CD4-positive, alpha-beta T cell (primary cell): ENCODE measurements at regions not wholly inside any gene's neighbourhood (a gene's known extent, or its start where the extent isn't known, plus 50 kb on each side); places are given as distances from the start of the nearest gene placed in this dataset.

ENCODE experiments used
- ATAC-seq: fragments of 200-7000 bp; cut with Tn5 transposase; one replicate; pipeline ENCODE4 v1.10.0; 2022; ENCODE audit warnings: mild to moderate bottlenecking; ENCODE audit not compliant: poor library complexity
- CTCF ChIA-PET: fragments of 350-600 bp; sonication (Branson Sonifier 250); formaldehyde crosslinking; loops from one replicate; lab custom pipeline; 2021; ENCODE audit warnings: antibody characterized with exemption, inconsistent platforms; lab: Charles Lee
- POLR2A ChIA-PET: fragments of 350-600 bp; sonication (Branson Sonifier 250); formaldehyde crosslinking; loops from one replicate; lab custom pipeline; 2021; ENCODE audit warnings: antibody characterized with exemption, inconsistent platforms; lab: Charles Lee
- DNase-seq, 14 experiments: peaks; one replicate each; pipeline ENCODE4 v3.0.0-alpha.2; 2013 to 2020; ENCODE audit warnings: mixed read lengths in 2 of 14
- H3K27ac ChIP-seq, 2 donors: one replicate each; pipeline versions ENCODE4 v1.5.1 to v1.7.0; 2013; ENCODE audit warnings: low read length in 2 of 2, low read depth in 1 of 2, mild to moderate bottlenecking in 1 of 2
- H3K27me3 ChIP-seq, 2 experiments: 1 replicate in 1 of 2; 2 replicates in 1 of 2; pipeline versions ENCODE4 v1.6.1 to v1.7.0; 2013; ENCODE audit warnings: low read length in 2 of 2, control low read depth in 1 of 2, mild to moderate bottlenecking in 1 of 2, moderate library complexity in 1 of 2; ENCODE audit not compliant: insufficient read depth in 2 of 2, control insufficient read depth in 1 of 2
- H3K36me3 ChIP-seq: one replicate; pipeline ENCODE4 v1.6.1; 2013; ENCODE audit warnings: low read length, control low read depth; ENCODE audit not compliant: insufficient read depth
- H3K4me1 ChIP-seq: one replicate; pipeline ENCODE4 v1.6.1; 2013; ENCODE audit warnings: low read length, control low read depth; ENCODE audit not compliant: insufficient read depth
- H3K4me3 ChIP-seq: one replicate; pipeline ENCODE4 v1.5.1; 2013; ENCODE audit warnings: mild to moderate bottlenecking, low read length, moderate library complexity
- H3K9me3 ChIP-seq, 2 experiments: 1 replicate in 1 of 2; 2 replicates in 1 of 2; pipeline versions ENCODE4 v1.6.1 to v1.7.0; 2013; ENCODE audit warnings: low read length in 2 of 2, mild to moderate bottlenecking in 2 of 2, control low read depth in 1 of 2, moderate library complexity in 1 of 2; ENCODE audit not compliant: control insufficient read depth in 1 of 2, insufficient read depth in 1 of 2
- H3K27ac Mint-ChIP-seq: one replicate; pipeline ENCODE4 v1.8.0; 2020; ENCODE audit warnings: mixed read lengths
- H3K27me3 Mint-ChIP-seq: one replicate; pipeline ENCODE4 v1.8.0; 2021; ENCODE audit warnings: mixed read lengths
- H3K36me3 Mint-ChIP-seq: one replicate; pipeline ENCODE4 v1.8.0; 2021; ENCODE audit warnings: low read depth, mixed read lengths
- H3K4me1 Mint-ChIP-seq: one replicate; pipeline ENCODE4 v1.8.0; 2021; ENCODE audit warnings: low read depth, mixed read lengths
- H3K4me3 Mint-ChIP-seq: one replicate; pipeline ENCODE4 v1.8.0; 2020; ENCODE audit warnings: mild to moderate bottlenecking, mixed read lengths
- H3K9me3 Mint-ChIP-seq: one replicate; pipeline ENCODE4 v1.8.0; 2020; ENCODE audit warnings: mixed read lengths
- CTCF ChIP-seq: fragments of 200-600 bp; IDR thresholded peaks from one replicate; pipeline ENCODE4 v1.8.0; 2022; ENCODE audit warnings: antibody characterized with exemption, mild to moderate bottlenecking
- intact Hi-C, 2 experiments: fragments of 100-400 bp; cut with DNase I in 1 of 2; cut with micrococcal nuclease in 1 of 2; formaldehyde crosslinking; loops; one replicate each; pipeline versions ENCODE4 v1.15.1 to v1.9.0; 2023 to 2025; cut with DNase I, micrococcal nuclease

- Histone ChIP-seq H3K4me1 (no peaks in the 10 kb centered on the region), H3K36me3 (no peaks in the 10 kb centered on the region), H3K27me3 (no peaks in the 10 kb centered on the region), H3K4me3 (no peak overlapping the region), H3K27ac (no peak overlapping the region), H3K9me3 (no peaks in the 10 kb centered on the region)
- no peaks in the 10 kb centered on the region for H3K9me3 Mint-ChIP-seq
- H3K4me3 Mint-ChIP-seq: no peak overlapping the region
- H3K36me3 Mint-ChIP-seq: no peaks in the 10 kb centered on the region
- no peak overlapping the region for H3K27ac Mint-ChIP-seq
- CTCF ChIA-PET: no interaction called here
- intact Hi-C loops: no loop called here
- POLR2A ChIA-PET: no interaction called here
- H3K27me3 Mint-ChIP-seq: no peaks in the 10 kb centered on the region
- DNase-seq (no peak), ATAC-seq (no peak)
- H3K4me1 Mint-ChIP-seq: no peaks in the 10 kb centered on the region
- no peak for TF ChIP-seq CTCF
Observed at GRCh38 chr1:219686171-219686570, 73.3 kb upstream of the ZC3H11B start.

- H3K36me3 Mint-ChIP-seq: no peaks in the 10 kb centered on the region
- ChIA-PET CTCF (no interaction called here), POLR2A (no interaction called here)
- Histone ChIP-seq H3K9me3 (no peaks in the 10 kb centered on the region), H3K4me1 (no peaks in the 10 kb centered on the region), H3K36me3 (no peaks in the 10 kb centered on the region), H3K27me3 (no peaks in the 10 kb centered on the region), H3K27ac (no peak overlapping the region), H3K4me3 (no peak overlapping the region)
- no peaks in the 10 kb centered on the region for H3K4me1 Mint-ChIP-seq
- no peak overlapping the region for H3K4me3 Mint-ChIP-seq
- H3K27ac Mint-ChIP-seq: no peak overlapping the region
- intact Hi-C loops: no loop called here
- ATAC-seq: no peak
- no peak for TF ChIP-seq CTCF
- DNase-seq: no peak
- H3K27me3 Mint-ChIP-seq: no peaks in the 10 kb centered on the region
- no peaks in the 10 kb centered on the region for H3K9me3 Mint-ChIP-seq
Observed at GRCh38 chr1:219682788-219683187, 69.9 kb upstream of the ZC3H11B start.

GRCh38 chr1:219681876-219682275 lies 69.0 kb upstream of the ZC3H11B start:
- CTCF ChIA-PET: no interaction called here
- H3K27ac Mint-ChIP-seq: no peak overlapping the region
- Histone ChIP-seq H3K36me3 (no peaks in the 10 kb centered on the region), H3K4me3 (no peak overlapping the region), H3K9me3 (no peaks in the 10 kb centered on the region), H3K27ac (no peak overlapping the region), H3K4me1 (no peaks in the 10 kb centered on the region), H3K27me3 (no peaks in the 10 kb centered on the region)
- no peak for TF ChIP-seq CTCF
- no peak overlapping the region for H3K4me3 Mint-ChIP-seq
- intact Hi-C loops: no loop called here
- H3K27me3 Mint-ChIP-seq: no peaks in the 10 kb centered on the region
- H3K36me3 Mint-ChIP-seq: no peaks in the 10 kb centered on the region
- DNase-seq (no peak), ATAC-seq (no peak)
- POLR2A ChIA-PET: no interaction called here
- H3K9me3 Mint-ChIP-seq: no peaks in the 10 kb centered on the region
- no peaks in the 10 kb centered on the region for H3K4me1 Mint-ChIP-seq
